ENCODE measurements at regions not wholly inside any gene's neighbourhood (a gene's known extent, or its start where the extent isn't known, plus 50 kb on each side); places are given as distances from the start of the nearest gene placed in this dataset.

DNA sequence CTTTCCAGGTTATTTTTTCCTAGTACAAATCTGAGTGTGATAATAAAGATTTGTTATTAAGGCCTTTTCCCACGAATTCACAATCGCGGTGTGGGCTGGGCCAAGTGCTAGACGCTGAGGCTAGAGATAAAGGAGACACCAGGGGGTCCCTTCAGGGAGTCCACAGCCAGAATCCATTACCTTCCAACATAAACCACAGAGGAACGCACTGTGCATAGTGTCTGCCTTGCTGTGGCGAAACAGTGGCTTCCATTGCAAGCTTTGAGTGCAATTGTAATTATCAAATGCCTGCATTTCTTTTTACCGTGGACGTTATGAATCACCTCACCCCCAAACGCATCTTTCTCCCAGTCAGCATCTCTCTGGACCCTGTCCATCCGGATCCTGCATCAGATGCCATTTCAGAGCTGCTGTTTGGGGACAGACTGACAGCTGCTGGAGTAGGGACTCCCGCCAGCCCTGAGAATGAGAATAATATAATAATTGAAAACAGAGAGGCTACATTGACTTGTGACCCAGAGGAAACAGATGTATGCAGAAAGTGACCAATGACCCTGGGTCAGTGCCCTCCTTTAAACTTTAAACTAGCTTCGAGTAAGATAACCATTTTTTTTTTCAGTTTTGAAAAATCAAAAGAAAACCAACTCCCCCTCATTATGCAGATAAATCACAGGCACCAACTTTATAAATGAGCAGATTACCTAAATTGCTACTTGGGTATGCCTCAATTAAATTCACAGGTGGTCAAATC is 456.2 kb upstream of the NRP1 start:
- TF ChIP-seq TAF1 (IDR thresholded peaks at IDR 0.05; ENCODE audit: borderline replicate concordance, insufficient read depth, low read length) (no peak), POLR2AphosphoS5 (IDR thresholded peaks at IDR 0.05; ENCODE audit: low read depth, low read length) (no peak), SIN3A (IDR thresholded peaks at IDR 0.05; ENCODE audit: borderline replicate concordance, insufficient read depth, low read length) (no peak)
- TF ChIP-seq, protein P1, sequence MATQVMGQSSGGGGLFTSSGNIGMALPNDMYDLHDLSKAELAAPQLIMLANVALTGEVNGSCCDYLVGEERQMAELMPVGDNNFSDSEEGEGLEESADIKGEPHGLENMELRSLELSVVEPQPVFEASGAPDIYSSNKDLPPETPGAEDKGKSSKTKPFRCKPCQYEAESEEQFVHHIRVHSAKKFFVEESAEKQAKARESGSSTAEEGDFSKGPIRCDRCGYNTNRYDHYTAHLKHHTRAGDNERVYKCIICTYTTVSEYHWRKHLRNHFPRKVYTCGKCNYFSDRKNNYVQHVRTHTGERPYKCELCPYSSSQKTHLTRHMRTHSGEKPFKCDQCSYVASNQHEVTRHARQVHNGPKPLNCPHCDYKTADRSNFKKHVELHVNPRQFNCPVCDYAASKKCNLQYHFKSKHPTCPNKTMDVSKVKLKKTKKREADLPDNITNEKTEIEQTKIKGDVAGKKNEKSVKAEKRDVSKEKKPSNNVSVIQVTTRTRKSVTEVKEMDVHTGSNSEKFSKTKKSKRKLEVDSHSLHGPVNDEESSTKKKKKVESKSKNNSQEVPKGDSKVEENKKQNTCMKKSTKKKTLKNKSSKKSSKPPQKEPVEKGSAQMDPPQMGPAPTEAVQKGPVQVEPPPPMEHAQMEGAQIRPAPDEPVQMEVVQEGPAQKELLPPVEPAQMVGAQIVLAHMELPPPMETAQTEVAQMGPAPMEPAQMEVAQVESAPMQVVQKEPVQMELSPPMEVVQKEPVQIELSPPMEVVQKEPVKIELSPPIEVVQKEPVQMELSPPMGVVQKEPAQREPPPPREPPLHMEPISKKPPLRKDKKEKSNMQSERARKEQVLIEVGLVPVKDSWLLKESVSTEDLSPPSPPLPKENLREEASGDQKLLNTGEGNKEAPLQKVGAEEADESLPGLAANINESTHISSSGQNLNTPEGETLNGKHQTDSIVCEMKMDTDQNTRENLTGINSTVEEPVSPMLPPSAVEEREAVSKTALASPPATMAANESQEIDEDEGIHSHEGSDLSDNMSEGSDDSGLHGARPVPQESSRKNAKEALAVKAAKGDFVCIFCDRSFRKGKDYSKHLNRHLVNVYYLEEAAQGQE (IDR thresholded peaks at IDR 0.05; ENCODE audit: insufficient read depth in 1 of 2, low read depth in 2 of 2, low read length in 2 of 2), result no peak

Measured in PFSK-1 (cell line).